ENCODE measurements at regions not wholly inside any gene's neighbourhood (a gene's known extent, or its start where the extent isn't known, plus 50 kb on each side); places are given as distances from the start of the nearest gene placed in this dataset.

- TF ChIP-seq HNF4G (IDR thresholded peaks at IDR 0.05) = no peak
- TF ChIP-seq CTCF (IDR thresholded peaks at IDR 0.05; ENCODE audit: low read depth, low read length, missing input control) = no peak
- TF ChIP-seq JUND (IDR thresholded peaks at IDR 0.05) = no peak
- TF ChIP-seq REST (IDR thresholded peaks at IDR 0.05) = no peak
- TF ChIP-seq HNF4A (conservative IDR thresholded peaks at IDR 0.05) = no peak
- TF ChIP-seq MAX (IDR thresholded peaks at IDR 0.05) = no peak
- TF ChIP-seq ATF3 (IDR thresholded peaks at IDR 0.05) = no peak
- TF ChIP-seq SP1 (IDR thresholded peaks at IDR 0.05) = no peak
- no peak for TF ChIP-seq TAF1 (conservative IDR thresholded peaks at IDR 0.05)
- no peak for TF ChIP-seq RXRA (IDR thresholded peaks at IDR 0.05)
Measured at GRCh38 chr1:203424861-203425662, 50.5 kb upstream of the PRELP start.

All from liver (tissue), 3 donors.